RWPE1 (cell line): ENCODE measurements at regions not wholly inside any gene's neighbourhood (a gene's known extent, or its start where the extent isn't known, plus 50 kb on each side); places are given as distances from the start of the nearest gene placed in this dataset.
A peak's percentile ranks its signal among the peaks of the same experiment; 100 is the strongest.

Source experiments
- CTCF ChIA-PET: fragments of 350-600 bp; sonication (Branson Sonifier 250); formaldehyde crosslinking; extraction: SDS; loops from one replicate; lab custom pipeline; 2021; lab: Yijun Ruan, JAX
- POLR2A ChIA-PET: fragments of 400-600 bp; formaldehyde crosslinking; extraction: SDS; loops from one replicate; lab custom pipeline; 2020; ENCODE audit warnings: antibody characterized with exemption; ENCODE audit not compliant: low non-redundant PET; lab: Yijun Ruan, JAX
- DNase-seq: peaks from one replicate; pipeline ENCODE4 v3.0.0; 2012; ENCODE audit warnings: low spot score
- H3K27ac ChIP-seq: fragments of 450-650 bp; 2 replicates; pipeline ENCODE4 v1.5.1; 2017
- TF ChIP-seq, protein P1 (sequence below): fragments of 450-650 bp; conservative IDR thresholded peaks from 2 replicates; pipeline ENCODE4 v1.5.1; 2017; ENCODE audit warnings: low read depth, mild to moderate bottlenecking

DNA sequence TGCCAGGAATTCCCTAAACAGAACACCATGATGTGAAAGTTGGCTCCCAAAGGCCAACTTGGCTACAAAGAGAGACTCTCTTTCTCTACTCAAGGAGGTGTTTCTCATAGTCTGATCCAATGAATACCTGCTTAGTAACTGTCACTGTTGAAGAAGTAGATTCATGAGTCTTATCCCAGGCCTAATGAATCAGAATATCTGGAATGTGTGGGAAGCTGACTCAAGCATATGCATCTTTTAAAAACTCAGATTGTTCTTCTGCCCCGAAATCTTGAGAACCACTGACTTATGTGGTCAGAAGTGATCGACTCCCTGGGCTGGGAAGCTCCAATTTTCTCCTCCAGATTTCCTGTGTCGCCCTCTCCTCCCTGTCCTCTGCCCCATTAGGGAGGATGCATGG is 345.6 kb downstream of the PLK2 start:
- DNase-seq, result peak; percentile 73
- H3K27ac ChIP-seq, result no peak overlapping the region
- ChIA-PET CTCF (interaction anchor here (0.6 to 1.0 kb wide), 4 partner anchors 18 to 1850 kb away, joined by 3 to 6 read pairs (median 4); no protein-coding TSS in a partner anchor), POLR2A (no interaction called here)
- TF ChIP-seq, protein P1, sequence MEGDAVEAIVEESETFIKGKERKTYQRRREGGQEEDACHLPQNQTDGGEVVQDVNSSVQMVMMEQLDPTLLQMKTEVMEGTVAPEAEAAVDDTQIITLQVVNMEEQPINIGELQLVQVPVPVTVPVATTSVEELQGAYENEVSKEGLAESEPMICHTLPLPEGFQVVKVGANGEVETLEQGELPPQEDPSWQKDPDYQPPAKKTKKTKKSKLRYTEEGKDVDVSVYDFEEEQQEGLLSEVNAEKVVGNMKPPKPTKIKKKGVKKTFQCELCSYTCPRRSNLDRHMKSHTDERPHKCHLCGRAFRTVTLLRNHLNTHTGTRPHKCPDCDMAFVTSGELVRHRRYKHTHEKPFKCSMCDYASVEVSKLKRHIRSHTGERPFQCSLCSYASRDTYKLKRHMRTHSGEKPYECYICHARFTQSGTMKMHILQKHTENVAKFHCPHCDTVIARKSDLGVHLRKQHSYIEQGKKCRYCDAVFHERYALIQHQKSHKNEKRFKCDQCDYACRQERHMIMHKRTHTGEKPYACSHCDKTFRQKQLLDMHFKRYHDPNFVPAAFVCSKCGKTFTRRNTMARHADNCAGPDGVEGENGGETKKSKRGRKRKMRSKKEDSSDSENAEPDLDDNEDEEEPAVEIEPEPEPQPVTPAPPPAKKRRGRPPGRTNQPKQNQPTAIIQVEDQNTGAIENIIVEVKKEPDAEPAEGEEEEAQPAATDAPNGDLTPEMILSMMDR, result no peak

DNA sequence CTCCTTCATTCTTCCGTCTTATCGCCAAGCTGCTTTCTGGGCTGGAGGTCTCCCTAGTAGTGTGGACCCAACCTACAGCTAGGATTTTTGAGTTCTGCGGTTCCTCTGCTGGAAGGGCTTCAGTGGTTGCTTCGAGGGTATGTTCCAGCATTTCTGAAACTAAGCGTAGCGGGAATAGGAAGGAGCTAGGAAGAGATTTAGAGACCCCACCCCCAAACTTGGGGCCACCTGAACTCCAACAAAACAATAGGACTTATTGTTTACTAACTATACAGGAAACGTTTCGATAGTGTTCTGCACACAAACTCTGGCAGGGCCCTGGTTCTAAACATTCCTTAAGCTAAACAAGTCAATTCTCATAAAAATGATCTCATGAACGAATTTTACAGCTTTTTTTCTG is 346.7 kb downstream of the PLK2 start:
- ChIA-PET POLR2A (no interaction called here), CTCF (interaction anchor here (0.6 kb wide), 1 partner anchor 609 kb away, joined by 3 read pairs; no protein-coding TSS in a partner anchor)
- no peak overlapping the region for H3K27ac ChIP-seq
- DNase-seq, result no peak
- TF ChIP-seq, protein P1, result no peak

- ChIA-PET POLR2A (no interaction called here), CTCF (no interaction called here)
- DNase-seq, result no peak
- TF ChIP-seq, protein P1, result no peak
- no peak overlapping the region for H3K27ac ChIP-seq
Measured at GRCh38 chr5:58108511-58108910, 351.4 kb downstream of the PLK2 start.

- no peak for DNase-seq
- TF ChIP-seq, protein P1, result no peak
- ChIA-PET POLR2A (no interaction called here), CTCF (no interaction called here)
- no peak overlapping the region for H3K27ac ChIP-seq
Measured at GRCh38 chr5:58107704-58108103, 352.2 kb downstream of the PLK2 start.

- TF ChIP-seq, protein P1, result no peak
- POLR2A ChIA-PET, result no interaction called here
- H3K27ac ChIP-seq, result no peak overlapping the region
- CTCF ChIA-PET, result no interaction called here
- no peak for DNase-seq
Measured at GRCh38 chr5:58106754-58107410, 353.0 kb downstream of the PLK2 start.

DNA sequence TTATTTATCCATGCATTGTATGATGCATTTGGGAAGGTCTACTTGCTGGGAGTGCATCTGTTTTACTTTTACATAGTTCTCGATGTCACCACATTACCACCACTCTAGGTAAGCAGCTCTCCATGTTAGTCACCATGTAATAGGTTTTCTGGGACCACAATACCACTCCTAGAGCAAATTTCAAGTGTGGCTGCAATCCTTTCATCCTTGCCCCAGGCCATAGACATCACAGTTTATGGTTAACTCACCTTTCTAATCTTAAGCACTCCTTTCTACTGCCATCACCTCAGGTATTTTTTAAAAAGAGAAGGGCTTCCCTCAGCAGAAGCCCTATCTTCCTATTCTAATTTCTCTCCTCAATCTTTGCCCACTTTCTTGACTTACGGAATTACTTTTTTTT is 354.1 kb downstream of the PLK2 start:
- no peak overlapping the region for H3K27ac ChIP-seq
- DNase-seq, result no peak
- ChIA-PET POLR2A (no interaction called here), CTCF (no interaction called here)
- TF ChIP-seq, protein P1, result no peak
